HG02973 (cell line): ENCODE measurements at regions not wholly inside any gene's neighbourhood (a gene's known extent, or its start where the extent isn't known, plus 50 kb on each side); places are given as distances from the start of the nearest gene placed in this dataset.

Experiments
- ATAC-seq: cut with Tn5 transposase; IDR thresholded peaks from one replicate; pipeline ENCODE4 v1.9.1; 2021; ENCODE audit warnings: moderate library complexity; ENCODE audit not compliant: unreplicated experiment

- no peak for ATAC-seq
Measured at GRCh38 chr4:155077452-155078229, 130.8 kb upstream of the NPY2R start.

GRCh38 chr4:155079871-155080270 is 128.6 kb upstream of the NPY2R start:
- no peak for ATAC-seq

- no peak for ATAC-seq
Measured at GRCh38 chr4:155081222-155081621, 127.2 kb upstream of the NPY2R start.

- ATAC-seq = no peak
Measured at GRCh38 chr4:155085843-155086530, 122.4 kb upstream of the NPY2R start.

GRCh38 chr4:155094201-155094820 is 114.1 kb upstream of the NPY2R start:
- ATAC-seq = no peak

GRCh38 chr4:155099231-155099630 is 109.2 kb upstream of the NPY2R start:
- ATAC-seq = no peak

- ATAC-seq = no peak
Measured at GRCh38 chr4:155106629-155107028, 101.8 kb upstream of the NPY2R start.

GRCh38 chr4:155107059-155107458 is 101.4 kb upstream of the NPY2R start:
- no peak for ATAC-seq

GRCh38 chr4:155114790-155115189 is 93.6 kb upstream of the NPY2R start:
- no peak for ATAC-seq

- no peak for ATAC-seq
Measured at GRCh38 chr4:155119006-155119405, 89.4 kb upstream of the NPY2R start.

GRCh38 chr4:155120536-155120935 is 87.9 kb upstream of the NPY2R start:
- no peak for ATAC-seq

GRCh38 chr4:155122382-155122781 is 86.1 kb upstream of the NPY2R start:
- ATAC-seq = no peak

GRCh38 chr4:155134136-155134535 is 74.3 kb upstream of the NPY2R start:
- ATAC-seq = no peak

- no peak for ATAC-seq
Measured at GRCh38 chr4:155140889-155141288, 67.5 kb upstream of the NPY2R start.

GRCh38 chr4:155143512-155143911 is 64.9 kb upstream of the NPY2R start:
- ATAC-seq = no peak
